HFF-Myc (cell line): ENCODE measurements at regions not wholly inside any gene's neighbourhood (a gene's known extent, or its start where the extent isn't known, plus 50 kb on each side); places are given as distances from the start of the nearest gene placed in this dataset.
"Not testable (repeated sequence)": the region's sequence is repeated elsewhere in the genome, so short reads cannot be mapped to it uniquely, and the experiment has no call there.

ENCODE experiments used
- DNase-seq: peaks from one replicate; pipeline ENCODE4 v3.0.0-alpha.2; 2011; ENCODE audit warnings: low read depth; ENCODE audit errors: extremely low read depth
- H3K4me3 ChIP-seq: replicated peaks from 2 replicates; pipeline ENCODE4 v1.5.1; 2011; ENCODE audit warnings: low read depth, mild to moderate bottlenecking, control low read depth, low read length
- TF ChIP-seq, protein P1 (sequence below): IDR thresholded peaks from 2 replicates; pipeline ENCODE4 v1.5.1; 2012; ENCODE audit warnings: mild to moderate bottlenecking, low read depth, low read length, control low read depth; ENCODE audit errors: missing control alignments

DNA sequence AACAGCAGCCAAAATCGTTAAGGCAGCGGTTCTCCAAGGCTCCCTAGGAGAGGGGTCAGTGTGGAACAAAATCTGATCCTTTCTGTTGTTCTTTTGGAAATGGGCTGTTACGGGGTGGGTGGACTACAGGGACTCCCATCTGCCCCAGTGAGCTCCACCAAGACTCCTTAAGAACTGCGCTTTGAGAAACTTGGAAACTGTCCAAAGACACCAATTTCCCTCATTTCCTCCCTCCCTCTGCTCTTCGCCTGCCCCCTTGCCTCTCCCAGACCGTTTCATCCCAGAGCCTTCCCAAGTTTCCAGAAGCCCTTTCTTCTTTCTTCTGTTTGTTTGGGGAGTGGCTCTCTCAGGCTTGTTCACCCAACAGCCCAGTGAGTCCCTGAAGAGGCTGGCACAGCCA lies 205.4 kb downstream of the COPRS start:
- TF ChIP-seq, protein P1, sequence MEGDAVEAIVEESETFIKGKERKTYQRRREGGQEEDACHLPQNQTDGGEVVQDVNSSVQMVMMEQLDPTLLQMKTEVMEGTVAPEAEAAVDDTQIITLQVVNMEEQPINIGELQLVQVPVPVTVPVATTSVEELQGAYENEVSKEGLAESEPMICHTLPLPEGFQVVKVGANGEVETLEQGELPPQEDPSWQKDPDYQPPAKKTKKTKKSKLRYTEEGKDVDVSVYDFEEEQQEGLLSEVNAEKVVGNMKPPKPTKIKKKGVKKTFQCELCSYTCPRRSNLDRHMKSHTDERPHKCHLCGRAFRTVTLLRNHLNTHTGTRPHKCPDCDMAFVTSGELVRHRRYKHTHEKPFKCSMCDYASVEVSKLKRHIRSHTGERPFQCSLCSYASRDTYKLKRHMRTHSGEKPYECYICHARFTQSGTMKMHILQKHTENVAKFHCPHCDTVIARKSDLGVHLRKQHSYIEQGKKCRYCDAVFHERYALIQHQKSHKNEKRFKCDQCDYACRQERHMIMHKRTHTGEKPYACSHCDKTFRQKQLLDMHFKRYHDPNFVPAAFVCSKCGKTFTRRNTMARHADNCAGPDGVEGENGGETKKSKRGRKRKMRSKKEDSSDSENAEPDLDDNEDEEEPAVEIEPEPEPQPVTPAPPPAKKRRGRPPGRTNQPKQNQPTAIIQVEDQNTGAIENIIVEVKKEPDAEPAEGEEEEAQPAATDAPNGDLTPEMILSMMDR, result no peak
- H3K4me3 ChIP-seq, result no peak overlapping the region
- no peak for DNase-seq

DNA sequence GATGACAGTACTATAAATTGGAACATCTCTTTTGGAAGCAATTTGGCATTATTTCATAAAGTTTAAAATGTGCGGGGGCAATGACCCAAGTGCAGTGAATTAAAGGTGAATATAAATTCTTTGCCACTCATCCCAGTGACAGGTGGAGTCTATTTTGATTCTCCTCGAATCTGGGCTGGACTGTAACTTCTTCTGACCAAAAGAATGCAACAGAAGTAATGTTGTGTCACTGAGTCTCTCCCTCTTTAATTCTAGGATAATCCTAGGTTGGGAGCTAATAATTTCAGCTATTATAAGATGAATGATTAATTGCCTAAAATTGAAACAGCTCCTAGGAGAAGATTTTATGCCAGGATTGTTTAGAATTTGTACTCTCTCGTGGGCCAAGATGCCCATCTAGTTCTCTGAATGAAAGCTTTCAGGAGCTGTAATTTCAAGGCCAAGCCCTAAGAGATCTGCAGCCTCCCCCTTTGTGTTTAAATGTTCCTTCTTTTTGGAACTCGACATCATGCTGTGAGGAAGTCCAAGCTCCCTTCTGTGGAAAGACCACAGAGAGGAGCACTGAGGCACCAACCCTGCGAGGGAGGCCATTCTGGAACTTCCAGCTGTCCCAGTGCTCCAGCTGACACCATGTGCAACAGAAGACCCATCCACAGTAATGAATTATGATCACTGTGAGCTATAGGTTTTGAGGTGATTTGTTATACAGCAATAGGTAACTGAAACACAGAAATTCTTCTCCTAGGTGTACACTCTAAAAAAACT lies 208.1 kb downstream of the COPRS start:
- TF ChIP-seq, protein P1, result no peak
- no peak for DNase-seq
- H3K4me3 ChIP-seq, result no peak overlapping the region

DNA sequence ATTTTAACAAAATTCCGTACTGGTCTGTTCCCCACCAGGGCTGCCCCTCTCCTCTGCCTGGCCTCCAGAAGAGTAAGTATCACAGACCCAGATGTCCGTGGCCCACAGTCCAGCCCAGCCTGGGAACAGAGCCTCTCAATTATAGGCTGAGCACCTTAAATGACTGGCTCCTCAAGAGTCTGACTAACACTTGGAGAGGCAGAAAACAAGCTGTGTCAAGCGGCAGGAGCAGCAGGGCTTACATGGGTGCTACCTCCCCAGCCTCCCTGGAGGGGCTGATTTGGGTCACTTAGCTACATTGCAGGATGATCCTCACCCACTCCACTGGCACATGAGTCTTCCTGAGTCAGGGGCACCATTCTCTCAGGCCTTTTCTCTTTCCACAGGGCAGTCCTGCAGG lies 209.7 kb downstream of the COPRS start:
- TF ChIP-seq, protein P1, result no peak
- DNase-seq, result no peak
- H3K4me3 ChIP-seq, result no peak overlapping the region

DNA sequence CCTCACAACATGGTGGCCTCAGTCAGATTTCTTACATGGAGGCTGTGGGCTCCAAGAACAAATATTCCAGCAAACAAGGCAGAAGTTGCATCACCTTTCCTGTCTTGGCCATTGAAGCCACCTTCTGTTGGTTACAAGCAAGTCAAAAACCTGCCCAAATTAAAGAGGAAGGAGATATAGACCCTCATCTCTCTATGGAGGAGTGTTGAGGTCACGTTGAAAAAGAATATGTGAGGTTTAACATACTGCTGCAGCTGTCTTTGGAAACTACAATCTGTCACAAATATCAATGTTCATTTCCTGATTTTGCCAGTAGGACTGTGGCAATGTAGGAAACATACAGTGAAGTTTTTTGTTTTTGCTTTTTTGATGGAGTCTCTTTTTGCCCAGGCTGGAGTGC lies 211.4 kb downstream of the COPRS start:
- no peak for DNase-seq
- TF ChIP-seq, protein P1, result no peak
- H3K4me3 ChIP-seq, result no peak overlapping the region

DNA sequence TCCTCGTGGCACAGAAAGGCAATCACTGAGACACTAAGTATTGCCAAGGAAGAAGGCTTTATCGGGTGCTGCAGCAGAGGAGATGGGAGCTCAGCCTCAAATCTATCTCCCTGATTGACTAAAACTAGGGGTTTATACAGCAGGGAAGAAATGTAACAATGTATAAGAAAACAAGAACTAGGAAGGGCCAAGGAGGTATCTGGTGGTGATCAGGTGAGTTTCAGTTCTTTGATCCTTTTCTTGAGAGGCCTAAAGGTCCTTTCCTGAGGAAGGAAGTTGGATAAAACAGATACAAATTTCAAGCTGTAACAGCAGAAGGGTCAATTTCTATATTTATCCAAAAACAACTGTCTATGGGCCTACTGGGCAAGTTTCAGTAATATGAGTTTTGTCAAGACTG lies 212.4 kb downstream of the COPRS start:
- TF ChIP-seq, protein P1, result no peak
- H3K4me3 ChIP-seq, result no peak overlapping the region
- DNase-seq, result no peak

DNA sequence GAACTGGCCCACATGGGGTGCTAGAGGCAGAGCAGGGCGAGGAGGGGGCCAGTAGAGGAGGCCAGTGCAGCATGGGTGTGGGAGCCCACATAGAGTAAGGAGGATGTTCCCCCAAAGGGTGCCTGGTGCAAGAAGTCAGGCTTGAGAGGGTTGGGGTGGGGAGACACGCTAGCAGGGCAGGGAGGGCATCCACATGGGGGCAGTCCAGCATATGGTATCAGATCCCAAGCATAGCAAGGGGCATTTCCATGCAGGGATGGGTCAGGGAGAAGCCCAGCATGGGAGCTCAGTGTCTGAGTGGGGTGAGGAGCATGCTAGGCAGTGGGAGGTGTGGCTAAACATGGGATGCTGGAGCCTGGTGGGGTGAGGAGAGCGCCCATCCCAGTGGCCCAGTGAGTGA lies 213.7 kb downstream of the COPRS start:
- no peak overlapping the region for H3K4me3 ChIP-seq
- TF ChIP-seq, protein P1, result no peak
- DNase-seq, result no peak

DNA sequence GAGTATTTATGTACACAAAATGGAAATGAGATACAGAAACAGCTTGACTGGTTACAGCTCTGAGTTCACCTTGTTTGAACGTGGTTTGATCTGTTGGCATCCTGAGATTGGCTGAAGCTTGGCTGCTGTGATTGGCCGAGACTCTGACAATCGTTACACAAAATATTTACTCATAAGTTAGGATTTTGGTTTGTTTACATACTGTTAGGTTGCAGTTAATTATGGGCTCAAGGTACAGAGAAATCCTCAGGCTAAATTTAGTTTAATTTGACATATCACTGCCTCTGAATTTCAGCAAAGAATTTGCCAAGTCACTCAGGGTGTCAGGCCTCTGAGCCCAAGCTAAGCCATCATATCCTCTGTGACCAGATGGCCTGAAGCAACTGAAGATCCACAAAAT lies 227.3 kb downstream of the COPRS start:
- DNase-seq, result no peak
- TF ChIP-seq, protein P1, result no peak
- H3K4me3 ChIP-seq, result no peak overlapping the region

DNA sequence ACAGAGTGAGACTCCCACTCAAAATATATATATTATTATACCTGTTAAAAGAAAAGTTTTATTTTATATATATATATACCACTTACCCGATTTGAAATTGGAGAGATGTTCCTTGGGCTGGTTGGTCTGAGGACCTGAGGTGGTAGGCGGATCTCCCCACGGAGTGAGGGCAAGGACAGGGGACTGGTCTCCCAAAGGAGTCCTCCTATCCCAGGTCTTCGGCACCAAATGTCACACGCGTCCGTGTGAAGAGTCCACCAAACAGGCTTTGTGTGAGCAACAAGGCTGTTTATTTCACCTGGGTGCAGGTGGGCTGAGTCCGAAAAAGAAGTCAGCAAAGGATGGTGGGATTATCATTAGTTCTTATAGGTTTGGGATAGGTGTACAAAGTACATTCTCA lies 228.2 kb downstream of the COPRS start:
- DNase-seq, result not testable (repeated sequence)

More for the DNA sequence above, 228.2 kb downstream of the COPRS start:
- H3K4me3 ChIP-seq, result not testable (repeated sequence)
